Endodermal cell (in vitro differentiated cells): ENCODE measurements at regions not wholly inside any gene's neighbourhood (a gene's known extent, or its start where the extent isn't known, plus 50 kb on each side); places are given as distances from the start of the nearest gene placed in this dataset.

Experiments
- DNase-seq: peaks from one replicate; pipeline ENCODE4 v3.0.0-alpha.2; 2017
- H3K27ac ChIP-seq: 2 replicates; pipeline ENCODE4 v1.5.1; 2013; ENCODE audit warnings: mild to moderate bottlenecking, low read depth, low read length, moderate library complexity
- H3K27me3 ChIP-seq: 2 replicates; pipeline ENCODE4 v1.6.1; 2013; ENCODE audit warnings: mild to moderate bottlenecking, low read length, moderate library complexity; ENCODE audit not compliant: insufficient read depth, control insufficient read depth, poor library complexity, severe bottlenecking
- H3K36me3 ChIP-seq: 2 replicates; pipeline ENCODE4 v1.7.0; 2013; ENCODE audit warnings: mild to moderate bottlenecking, low read length, moderate library complexity; ENCODE audit not compliant: control insufficient read depth, insufficient read depth
- H3K4me1 ChIP-seq: one replicate; pipeline ENCODE4 v1.7.0; 2013; ENCODE audit warnings: low read length; ENCODE audit not compliant: control insufficient read depth, insufficient read depth
- H3K4me3 ChIP-seq: 2 replicates; pipeline ENCODE4 v1.5.1; 2013; ENCODE audit warnings: mild to moderate bottlenecking, low read length, moderate library complexity
- H3K9ac ChIP-seq: 2 replicates; pipeline ENCODE4 v1.6.1; 2013; ENCODE audit warnings: mild to moderate bottlenecking, low read length, moderate library complexity; ENCODE audit not compliant: poor library complexity, severe bottlenecking; ENCODE audit errors: extremely low read depth
- H3K9me3 ChIP-seq: 2 replicates; pipeline ENCODE4 v1.6.1; 2013; ENCODE audit warnings: mild to moderate bottlenecking, low read length, moderate library complexity; ENCODE audit not compliant: control insufficient read depth
- H3K27ac Mint-ChIP-seq: 2 replicates; pipeline ENCODE4 v1.8.0; 2020; ENCODE audit warnings: mixed read lengths
- H3K27me3 Mint-ChIP-seq: 2 replicates; pipeline ENCODE4 v1.8.0; 2021; ENCODE audit warnings: mild to moderate bottlenecking, mixed read lengths; ENCODE audit not compliant: insufficient read depth
- H3K36me3 Mint-ChIP-seq: 2 replicates; pipeline ENCODE4 v1.8.0; 2020; ENCODE audit warnings: low read depth, mixed read lengths
- H3K4me1 Mint-ChIP-seq: 2 replicates; pipeline ENCODE4 v1.8.0; 2020; ENCODE audit warnings: mixed read lengths
- H3K4me3 Mint-ChIP-seq: 2 replicates; pipeline ENCODE4 v1.8.0; 2020; ENCODE audit warnings: mild to moderate bottlenecking, moderate library complexity, mixed read lengths
- H3K9me3 Mint-ChIP-seq: 2 replicates; pipeline ENCODE4 v1.8.0; 2020; ENCODE audit warnings: mild to moderate bottlenecking, mixed read lengths
- whole genome bisulfite sequencing, 2 experiments: methylation state at CpG; one replicate each; pipeline versions ENCODE4 v1.1.5 to v1.1.7; 2013; ENCODE audit warnings: missing lambda C conversion rate in 2 of 2, mixed read lengths in 1 of 2; ENCODE audit not compliant: insufficient coverage in 1 of 2, insufficient read length in 1 of 2; 5-methylcytosine and 5-hydroxymethylcytosine counted together
- TF ChIP-seq, protein P1 (sequence below): fragments of 200-600 bp; sonication (generic); conservative IDR thresholded peaks from 2 replicates; pipeline ENCODE4 v1.5.0; 2021; ENCODE audit warnings: antibody characterized with exemption, mild to moderate bottlenecking

DNA sequence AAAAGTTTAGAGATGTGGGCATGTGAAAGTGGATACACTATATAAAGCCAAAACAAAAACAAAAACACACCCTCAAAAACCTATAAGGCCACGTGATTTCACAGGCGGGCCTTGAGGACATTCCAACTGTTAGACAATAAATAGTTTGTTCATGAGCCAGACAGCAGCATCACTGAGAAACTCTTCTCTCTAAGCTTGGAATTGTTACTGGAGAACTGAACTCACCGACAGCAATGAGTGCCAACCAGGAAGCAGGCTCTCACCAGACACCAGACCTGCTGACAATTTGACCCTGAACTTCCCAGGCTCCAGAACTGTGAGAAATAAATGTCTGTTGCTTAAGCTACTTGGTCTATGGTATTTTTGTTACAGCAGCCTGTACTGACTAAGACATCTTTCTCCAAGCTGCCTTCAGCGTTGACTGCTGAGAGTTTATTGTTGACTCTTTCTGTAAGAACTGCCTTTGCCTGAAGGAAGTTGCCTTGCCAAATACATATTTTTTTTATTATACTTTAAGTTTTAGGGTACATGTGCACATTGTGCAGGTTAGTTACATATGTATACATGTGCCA lies 107.5 kb downstream of the EPDR1 start:
- Mint-ChIP-seq H3K9me3 (no peaks in the 10 kb centered on the region), H3K36me3 (no peaks in the 10 kb centered on the region), H3K4me1 (no peaks in the 10 kb centered on the region), H3K27ac (no peak overlapping the region), H3K27me3 (no peaks in the 10 kb centered on the region), H3K4me3 (no peak overlapping the region)
- TF ChIP-seq, protein P1, sequence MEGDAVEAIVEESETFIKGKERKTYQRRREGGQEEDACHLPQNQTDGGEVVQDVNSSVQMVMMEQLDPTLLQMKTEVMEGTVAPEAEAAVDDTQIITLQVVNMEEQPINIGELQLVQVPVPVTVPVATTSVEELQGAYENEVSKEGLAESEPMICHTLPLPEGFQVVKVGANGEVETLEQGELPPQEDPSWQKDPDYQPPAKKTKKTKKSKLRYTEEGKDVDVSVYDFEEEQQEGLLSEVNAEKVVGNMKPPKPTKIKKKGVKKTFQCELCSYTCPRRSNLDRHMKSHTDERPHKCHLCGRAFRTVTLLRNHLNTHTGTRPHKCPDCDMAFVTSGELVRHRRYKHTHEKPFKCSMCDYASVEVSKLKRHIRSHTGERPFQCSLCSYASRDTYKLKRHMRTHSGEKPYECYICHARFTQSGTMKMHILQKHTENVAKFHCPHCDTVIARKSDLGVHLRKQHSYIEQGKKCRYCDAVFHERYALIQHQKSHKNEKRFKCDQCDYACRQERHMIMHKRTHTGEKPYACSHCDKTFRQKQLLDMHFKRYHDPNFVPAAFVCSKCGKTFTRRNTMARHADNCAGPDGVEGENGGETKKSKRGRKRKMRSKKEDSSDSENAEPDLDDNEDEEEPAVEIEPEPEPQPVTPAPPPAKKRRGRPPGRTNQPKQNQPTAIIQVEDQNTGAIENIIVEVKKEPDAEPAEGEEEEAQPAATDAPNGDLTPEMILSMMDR: no peak
- H3K9me3 ChIP-seq: no peaks in the 10 kb centered on the region
- H3K36me3 ChIP-seq: no peaks in the 10 kb centered on the region
- 78 to 80% methylated on average over 1 to 4 of the region's 4 CpGs for WGBS, 2 experiments
- H3K27me3 ChIP-seq: no peaks in the 10 kb centered on the region
- H3K4me1 ChIP-seq: no peaks in the 10 kb centered on the region
- H3K9ac ChIP-seq: no peak overlapping the region
- no peak for DNase-seq
- H3K27ac ChIP-seq: no peak overlapping the region
- no peak overlapping the region for H3K4me3 ChIP-seq

DNA sequence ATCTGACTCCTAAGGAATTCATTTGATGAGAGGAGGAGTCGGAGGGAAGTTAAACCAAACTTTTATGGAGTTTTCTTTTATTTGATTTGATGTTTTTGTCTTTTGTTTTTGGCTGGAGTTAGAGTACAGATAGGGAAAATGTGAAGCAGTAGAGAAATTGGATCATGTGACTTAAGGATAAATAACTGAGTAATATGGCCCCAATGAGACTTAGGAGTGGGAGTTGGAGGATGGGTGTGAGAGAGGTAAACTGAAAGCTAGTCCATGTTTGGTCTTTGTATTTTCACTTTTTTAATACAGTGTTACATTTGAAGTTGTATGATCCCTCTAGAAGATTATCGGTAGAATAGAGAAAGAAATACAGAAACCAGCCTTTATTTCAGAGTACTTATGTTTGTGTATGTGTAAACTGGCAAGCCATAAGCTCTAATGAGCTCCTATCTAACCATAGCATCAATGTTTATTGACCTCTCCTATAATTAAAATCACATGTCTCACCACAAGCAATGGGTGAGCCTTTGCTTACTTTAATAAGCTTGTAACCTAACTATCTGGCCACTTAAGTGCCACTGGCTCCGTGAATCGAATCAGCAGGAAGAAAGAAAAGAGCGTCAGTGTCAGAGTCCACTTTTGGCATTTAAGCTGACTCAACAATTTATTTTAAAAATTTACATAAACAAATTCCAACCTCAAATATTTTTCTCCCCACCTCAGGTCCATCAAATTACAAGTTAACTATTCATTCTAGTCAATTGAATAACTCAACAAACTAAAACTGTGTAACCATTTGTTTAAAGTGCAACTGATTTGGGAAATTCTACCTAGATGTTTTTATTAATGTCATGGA lies 113.8 kb downstream of the EPDR1 start:
- Mint-ChIP-seq H3K4me3 (no peak overlapping the region), H3K27me3 (no peaks in the 10 kb centered on the region), H3K36me3 (no peaks in the 10 kb centered on the region), H3K9me3 (no peaks in the 10 kb centered on the region), H3K27ac (no peak overlapping the region), H3K4me1 (no peaks in the 10 kb centered on the region)
- TF ChIP-seq, protein P1: no peak
- Histone ChIP-seq H3K9ac (no peak overlapping the region), H3K9me3 (no peaks in the 10 kb centered on the region), H3K4me1 (no peaks in the 10 kb centered on the region), H3K27ac (no peak overlapping the region), H3K36me3 (no peaks in the 10 kb centered on the region), H3K4me3 (no peak overlapping the region), H3K27me3 (no peaks in the 10 kb centered on the region)
- DNase-seq: no peak
- WGBS, 2 experiments: 91 to 98% methylated on average over 4 to 5 of the region's 5 CpGs

DNA sequence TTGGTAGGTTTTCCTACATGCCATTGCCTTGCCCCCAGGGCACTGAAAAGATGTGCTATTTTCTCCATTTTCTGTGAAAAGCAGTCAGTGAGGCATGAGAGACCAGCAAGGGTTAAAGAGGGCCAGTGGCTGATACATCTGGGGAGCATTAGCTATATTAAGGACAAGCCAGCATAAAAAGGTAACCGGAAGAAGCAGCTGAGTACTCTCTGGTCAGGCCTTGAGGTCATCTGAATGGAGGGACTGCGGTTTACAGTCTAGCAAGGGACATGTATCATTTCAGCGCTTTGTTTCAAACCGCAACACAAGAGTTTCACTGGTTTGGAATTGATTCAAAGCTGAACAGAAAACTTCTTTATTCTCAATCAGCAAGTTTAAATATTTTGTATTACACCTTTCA lies 120.4 kb downstream of the EPDR1 start:
- WGBS, 2 experiments: 83 to 94% methylated on average over 1 to 4 of the region's 4 CpGs
- Mint-ChIP-seq H3K4me1 (no peaks in the 10 kb centered on the region), H3K4me3 (no peak overlapping the region), H3K27me3 (no peaks in the 10 kb centered on the region), H3K27ac (no peak overlapping the region), H3K9me3 (no peaks in the 10 kb centered on the region), H3K36me3 (no peaks in the 10 kb centered on the region)
- Histone ChIP-seq H3K4me3 (no peak overlapping the region), H3K27me3 (no peaks in the 10 kb centered on the region), H3K27ac (no peak overlapping the region), H3K9ac (no peak overlapping the region), H3K9me3 (no peaks in the 10 kb centered on the region), H3K36me3 (no peaks in the 10 kb centered on the region), H3K4me1 (no peaks in the 10 kb centered on the region)
- TF ChIP-seq, protein P1: no peak
- no peak for DNase-seq
